ENCODE measurements at regions not wholly inside any gene's neighbourhood (a gene's known extent, or its start where the extent isn't known, plus 50 kb on each side); places are given as distances from the start of the nearest gene placed in this dataset.

GRCh38 chr1:56390934-56391731 is 188.2 kb downstream of the PLPP3 start:
- DNase-seq (ENCODE audit: low read depth in 2 of 2): no peak

GRCh38 chr1:56390232-56390867 is 189.0 kb downstream of the PLPP3 start:
- DNase-seq (ENCODE audit: low read depth in 2 of 2): no peak

GRCh38 chr1:56389813-56390212 is 189.6 kb downstream of the PLPP3 start:
- no peak for DNase-seq (ENCODE audit: low read depth in 2 of 2)

- no peak for DNase-seq (ENCODE audit: low read depth in 2 of 2)
Observed at GRCh38 chr1:56387071-56387740, 192.2 kb downstream of the PLPP3 start.

- DNase-seq (ENCODE audit: low read depth in 2 of 2): no peak
Observed at GRCh38 chr1:56385314-56385713, 194.0 kb downstream of the PLPP3 start.

- DNase-seq (ENCODE audit: low read depth in 2 of 2): no peak
Observed at GRCh38 chr1:56382929-56383328, 196.4 kb downstream of the PLPP3 start.

- DNase-seq (ENCODE audit: low read depth in 2 of 2): no peak
Observed at GRCh38 chr1:56380531-56380930, 198.8 kb downstream of the PLPP3 start.

GRCh38 chr1:56378341-56379070 is 200.9 kb downstream of the PLPP3 start:
- DNase-seq (ENCODE audit: low read depth in 2 of 2): no peak

- DNase-seq (ENCODE audit: low read depth in 2 of 2): no peak
Observed at GRCh38 chr1:56377431-56377830, 201.9 kb downstream of the PLPP3 start.

- no peak for DNase-seq (ENCODE audit: low read depth in 2 of 2)
Observed at GRCh38 chr1:56376188-56376984, 203.0 kb downstream of the PLPP3 start.

- DNase-seq (ENCODE audit: low read depth in 2 of 2): no peak
Observed at GRCh38 chr1:56375326-56375804, 204.0 kb downstream of the PLPP3 start.

GRCh38 chr1:56374026-56374974 is 205.1 kb downstream of the PLPP3 start:
- DNase-seq (ENCODE audit: low read depth in 2 of 2): no peak

- no peak for DNase-seq (ENCODE audit: low read depth in 2 of 2)
Observed at GRCh38 chr1:56370513-56370912, 208.8 kb downstream of the PLPP3 start.

GRCh38 chr1:56363007-56363770 is 216.2 kb downstream of the PLPP3 start:
- DNase-seq (ENCODE audit: low read depth in 2 of 2): no peak

GRCh38 chr1:56360021-56360420 is 219.3 kb downstream of the PLPP3 start:
- DNase-seq (ENCODE audit: low read depth in 2 of 2): no peak

GRCh38 chr1:56359056-56359455 is 220.3 kb downstream of the PLPP3 start:
- no peak for DNase-seq (ENCODE audit: low read depth in 2 of 2)

GRCh38 chr1:56357927-56358690 is 221.3 kb downstream of the PLPP3 start:
- DNase-seq (ENCODE audit: low read depth in 2 of 2): no peak

GRCh38 chr1:56356376-56356990 is 222.9 kb downstream of the PLPP3 start:
- no peak for DNase-seq (ENCODE audit: low read depth in 2 of 2)
